Endometrial microvascular endothelial cells (primary cell): ENCODE measurements at regions not wholly inside any gene's neighbourhood (a gene's known extent, or its start where the extent isn't known, plus 50 kb on each side); places are given as distances from the start of the nearest gene placed in this dataset.
"Not testable (repeated sequence)": the region's sequence is repeated elsewhere in the genome, so short reads cannot be mapped to it uniquely, and the experiment has no call there.

Experiments used
- in situ Hi-C: cut with HindIII; loops from 2 replicates; pipeline ENCODE4 v1.10.0; 2017; ENCODE audit warnings: low sequenced_read_pairs, low pct_unique_long_range_greater_than_20kb; ENCODE audit errors: inconsistent ontology term

GRCh38 chr16:18263046-18263445, 73.5 kb downstream of the NPIPA8 start:
- in situ Hi-C loops = not testable (repeated sequence)

- in situ Hi-C loops = not testable (repeated sequence)
Measured at GRCh38 chr16:18261848-18262247, 74.7 kb downstream of the NPIPA8 start.

- in situ Hi-C loops = not testable (repeated sequence)
Measured at GRCh38 chr16:18259496-18260176, 76.9 kb downstream of the NPIPA8 start.

GRCh38 chr16:18252943-18253342, 83.6 kb downstream of the NPIPA8 start:
- in situ Hi-C loops = not testable (repeated sequence)

GRCh38 chr16:18230505-18230904, 106.0 kb downstream of the NPIPA8 start:
- in situ Hi-C loops = not testable (repeated sequence)

- in situ Hi-C loops = not testable (repeated sequence)
Measured at GRCh38 chr16:18222054-18223009, 114.2 kb downstream of the NPIPA8 start.

- in situ Hi-C loops = not testable (repeated sequence)
Measured at GRCh38 chr16:18217741-18218140, 118.8 kb downstream of the NPIPA8 start.

- in situ Hi-C loops = not testable (repeated sequence)
Measured at GRCh38 chr16:18216814-18217213, 119.7 kb downstream of the NPIPA8 start.

- in situ Hi-C loops = not testable (repeated sequence)
Measured at GRCh38 chr16:18213810-18214209, 122.7 kb downstream of the NPIPA8 start.

- in situ Hi-C loops = not testable (repeated sequence)
Measured at GRCh38 chr16:18211505-18211904, 125.0 kb downstream of the NPIPA8 start.

- in situ Hi-C loops = not testable (repeated sequence)
Measured at GRCh38 chr16:18204786-18205185, 131.8 kb downstream of the NPIPA8 start.

GRCh38 chr16:18204309-18204708, 132.2 kb downstream of the NPIPA8 start:
- in situ Hi-C loops = not testable (repeated sequence)

- in situ Hi-C loops = not testable (repeated sequence)
Measured at GRCh38 chr16:18201511-18201910, 135.0 kb downstream of the NPIPA8 start.

GRCh38 chr16:18192389-18192788, 144.1 kb downstream of the NPIPA8 start:
- in situ Hi-C loops = not testable (repeated sequence)

- in situ Hi-C loops = not testable (repeated sequence)
Measured at GRCh38 chr16:18190179-18190578, 146.4 kb downstream of the NPIPA8 start.

- in situ Hi-C loops = not testable (repeated sequence)
Measured at GRCh38 chr16:18184755-18185154, 151.8 kb downstream of the NPIPA8 start.

- in situ Hi-C loops = not testable (repeated sequence)
Measured at GRCh38 chr16:18181028-18181427, 155.5 kb downstream of the NPIPA8 start.

GRCh38 chr16:18173945-18174497, 162.5 kb downstream of the NPIPA8 start:
- in situ Hi-C loops = not testable (repeated sequence)

- in situ Hi-C loops = not testable (repeated sequence)
Measured at GRCh38 chr16:18162293-18162692, 174.2 kb downstream of the NPIPA8 start.

- in situ Hi-C loops = not testable (repeated sequence)
Measured at GRCh38 chr16:18161224-18161623, 175.3 kb downstream of the NPIPA8 start.
